Mesendoderm (in vitro differentiated cells): ENCODE measurements at regions not wholly inside any gene's neighbourhood (a gene's known extent, or its start where the extent isn't known, plus 50 kb on each side); places are given as distances from the start of the nearest gene placed in this dataset.

Experiments used
- DNase-seq: peaks from one replicate; pipeline ENCODE4 v3.0.0; 2013
- H2AK5ac ChIP-seq: 2 replicates; pipeline ENCODE4 v1.6.1; 2013; ENCODE audit warnings: low read length, inconsistent platforms
- H2BK120ac ChIP-seq: 2 replicates; pipeline ENCODE4 v1.6.1; 2013; ENCODE audit warnings: low read depth, mild to moderate bottlenecking, low read length, moderate library complexity, mixed read lengths
- H2BK15ac ChIP-seq: replicated peaks from 2 replicates; pipeline ENCODE4 v1.6.1; 2013; ENCODE audit warnings: low read depth, mild to moderate bottlenecking, moderate library complexity
- H2BK5ac ChIP-seq: 2 replicates; pipeline ENCODE4 v1.6.1; 2013; ENCODE audit warnings: low read length, inconsistent platforms
- H3K18ac ChIP-seq: 2 replicates; pipeline ENCODE4 v1.6.1; 2013; ENCODE audit warnings: mild to moderate bottlenecking, low read length, mixed read lengths
- H3K23ac ChIP-seq: one replicate; pipeline ENCODE4 v1.6.1; 2013; ENCODE audit warnings: low read length
- H3K27ac ChIP-seq: 2 replicates; pipeline ENCODE4 v1.5.1; 2013; ENCODE audit warnings: low read depth, mild to moderate bottlenecking, inconsistent platforms, low read length, moderate library complexity
- H3K27me3 ChIP-seq: 2 replicates; pipeline ENCODE4 v1.6.1; 2013; ENCODE audit warnings: low read length, control low read depth, mild to moderate bottlenecking, inconsistent platforms; ENCODE audit not compliant: insufficient read depth, poor library complexity
- H3K36me3 ChIP-seq: 2 replicates; pipeline ENCODE4 v1.6.1; 2013; ENCODE audit warnings: low read length, inconsistent platforms; ENCODE audit not compliant: control insufficient read depth, insufficient read depth
- H3K4ac ChIP-seq: one replicate; pipeline ENCODE4 v1.6.1; 2013; ENCODE audit warnings: low read depth, mild to moderate bottlenecking, low read length, moderate library complexity
- H3K4me1 ChIP-seq: 2 replicates; pipeline ENCODE4 v1.6.1; 2013; ENCODE audit warnings: low read depth, low read length, inconsistent platforms; ENCODE audit not compliant: control insufficient read depth
- H3K4me2 ChIP-seq: 2 replicates; pipeline ENCODE4 v1.6.1; 2013; ENCODE audit warnings: low read length
- H3K4me3 ChIP-seq: 2 replicates; pipeline ENCODE4 v1.5.1; 2013; ENCODE audit warnings: mild to moderate bottlenecking, low read length
- H3K56ac ChIP-seq: one replicate; pipeline ENCODE4 v1.6.1; 2013; ENCODE audit warnings: low read length
- H3K79me1 ChIP-seq: 2 replicates; pipeline ENCODE4 v1.6.1; 2013; ENCODE audit warnings: low read length, inconsistent platforms
- H3K79me2 ChIP-seq: 2 replicates; pipeline ENCODE4 v1.6.1; 2013; ENCODE audit warnings: mild to moderate bottlenecking, low read length; ENCODE audit not compliant: control insufficient read depth, insufficient read depth
- H3K9ac ChIP-seq: 2 replicates; pipeline ENCODE4 v1.6.1; 2013; ENCODE audit warnings: low read length, inconsistent platforms
- H4K5ac ChIP-seq: one replicate; pipeline ENCODE4 v1.6.1; 2013; ENCODE audit warnings: low read length
- H4K8ac ChIP-seq: one replicate; pipeline ENCODE4 v1.6.1; 2013; ENCODE audit warnings: low read depth, mild to moderate bottlenecking, control low read depth, low read length, moderate library complexity
- WGBS: extraction: QIAGEN DNeasy Blood & Tissue Kit; methylation state at CpG from one replicate; pipeline ENCODE4 v1.1.7; 2013; ENCODE audit warnings: low lambda C conversion rate, missing lambda C conversion rate; ENCODE audit not compliant: insufficient coverage; ENCODE audit errors: extremely low coverage; 5-methylcytosine and 5-hydroxymethylcytosine counted together

DNA sequence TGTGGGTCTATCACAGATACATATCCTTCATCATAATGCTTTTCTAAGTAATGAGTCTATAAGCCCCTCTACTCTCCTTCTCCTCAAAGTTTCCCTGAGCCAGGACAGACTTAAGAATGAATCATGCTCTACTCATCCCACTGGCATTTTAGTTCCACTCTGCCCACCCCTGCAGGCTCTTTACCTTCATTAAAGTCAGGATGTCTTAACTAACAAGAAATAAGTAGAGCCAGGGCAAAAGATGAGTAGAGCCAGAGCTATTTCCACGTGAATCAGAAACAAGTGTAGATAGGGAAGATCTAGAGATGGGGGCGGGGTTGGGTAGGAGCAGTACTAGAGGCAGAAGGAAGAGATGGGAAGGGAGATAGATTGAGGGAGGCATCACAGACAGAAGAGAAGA lies 790.5 kb downstream of the RNF144A start:
- no peak overlapping the region for H2BK5ac ChIP-seq
- H2BK120ac ChIP-seq = no peak overlapping the region
- H3K4ac ChIP-seq = no peak overlapping the region
- no peak overlapping the region for H3K27ac ChIP-seq
- no peak overlapping the region for H4K5ac ChIP-seq
- H3K56ac ChIP-seq = no peak overlapping the region
- no peak overlapping the region for H2BK15ac ChIP-seq
- H3K4me2 ChIP-seq = no peak overlapping the region
- H2AK5ac ChIP-seq = no peak overlapping the region
- no peak overlapping the region for H3K4me3 ChIP-seq
- no peaks in the 10 kb centered on the region for H3K79me2 ChIP-seq
- no peak overlapping the region for H3K9ac ChIP-seq
- DNase-seq = peak; percentile 35
- peaks cover 3% of the 10 kb centered on the region for H3K4me1 ChIP-seq
- no peak overlapping the region for H3K23ac ChIP-seq
- no peak overlapping the region for H4K8ac ChIP-seq
- WGBS = no CpG with 5 or more reads among the region's 2 CpGs
- no peaks in the 10 kb centered on the region for H3K27me3 ChIP-seq
- no peak overlapping the region for H3K18ac ChIP-seq
- no peaks in the 10 kb centered on the region for H3K36me3 ChIP-seq
- no peaks in the 10 kb centered on the region for H3K79me1 ChIP-seq

- Histone ChIP-seq H3K27ac (no peak overlapping the region), H3K36me3 (no peaks in the 10 kb centered on the region), H3K18ac (no peak overlapping the region), H3K79me1 (no peaks in the 10 kb centered on the region), H3K4me2 (no peak overlapping the region), H3K4ac (no peak overlapping the region), H3K27me3 (no peaks in the 10 kb centered on the region), H3K4me1 (no peaks in the 10 kb centered on the region), H2BK15ac (no peak overlapping the region), H3K23ac (no peak overlapping the region), H4K5ac (no peak overlapping the region), H2BK5ac (no peak overlapping the region), H3K4me3 (no peak overlapping the region), H2BK120ac (no peak overlapping the region), H2AK5ac (no peak overlapping the region), H3K79me2 (no peaks in the 10 kb centered on the region), H4K8ac (no peak overlapping the region), H3K56ac (no peak overlapping the region), H3K9ac (no peak overlapping the region)
- no CpG with 5 or more reads among the region's 5 CpGs for WGBS
- no peak for DNase-seq
Measured at GRCh38 chr2:7709907-7710306, 792.7 kb downstream of the RNF144A start.

GRCh38 chr2:7711167-7711566 lies 794.0 kb downstream of the RNF144A start:
- Histone ChIP-seq H3K79me2 (no peaks in the 10 kb centered on the region), H2AK5ac (no peak overlapping the region), H3K9ac (no peak overlapping the region), H3K27me3 (no peaks in the 10 kb centered on the region), H3K23ac (no peak overlapping the region), H2BK5ac (no peak overlapping the region), H4K8ac (no peak overlapping the region), H3K4ac (no peak overlapping the region), H3K79me1 (no peaks in the 10 kb centered on the region), H3K36me3 (no peaks in the 10 kb centered on the region), H4K5ac (no peak overlapping the region), H3K4me2 (no peak overlapping the region), H3K27ac (no peak overlapping the region), H3K4me1 (no peaks in the 10 kb centered on the region), H3K4me3 (no peak overlapping the region), H2BK120ac (no peak overlapping the region), H3K18ac (no peak overlapping the region), H3K56ac (no peak overlapping the region), H2BK15ac (no peak overlapping the region)
- DNase-seq = no peak

GRCh38 chr2:7719876-7720275 lies 802.7 kb downstream of the RNF144A start:
- no peak overlapping the region for H3K4me2 ChIP-seq

DNA sequence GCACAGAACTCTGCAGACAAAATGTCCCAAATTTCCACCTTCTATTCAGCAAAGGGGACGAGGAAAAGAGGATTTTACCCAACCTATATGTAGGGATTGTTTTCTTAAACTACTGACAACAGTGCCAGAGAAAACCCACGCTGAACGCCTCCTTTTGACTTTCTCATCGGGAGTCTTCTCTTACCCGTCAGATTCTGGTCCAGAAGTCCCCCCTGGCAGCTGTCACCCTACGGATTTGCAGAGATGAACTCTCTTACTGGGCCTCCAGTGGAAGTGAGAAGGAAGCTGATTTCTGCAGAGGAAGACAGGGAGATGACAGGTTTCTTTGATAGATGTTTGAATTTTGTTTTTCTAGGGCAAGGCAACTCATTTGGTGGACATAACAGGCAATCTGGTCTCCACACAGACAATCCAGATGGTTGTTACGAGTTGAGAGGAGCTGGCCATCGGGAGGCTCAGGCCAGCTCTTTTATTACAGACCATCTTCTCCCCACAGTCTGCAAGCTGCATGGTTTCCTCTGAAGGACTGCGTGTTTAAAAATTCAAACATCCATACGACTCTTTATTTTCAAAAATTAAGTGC lies 804.3 kb downstream of the RNF144A start:
- Histone ChIP-seq H3K79me2 (no peaks in the 10 kb centered on the region), H3K4ac (no peak overlapping the region), H3K9ac (no peak overlapping the region), H3K4me1 (peaks cover 6% of the 10 kb centered on the region), H4K8ac (no peak overlapping the region), H3K18ac (peak overlapping the region; percentile 31), H3K27me3 (no peaks in the 10 kb centered on the region), H3K4me2 (no peak overlapping the region), H4K5ac (no peak overlapping the region), H2BK120ac (peak overlapping the region; percentile 8), H3K4me3 (no peak overlapping the region), H2BK5ac (no peak overlapping the region), H3K56ac (no peak overlapping the region), H3K27ac (no peak overlapping the region), H2BK15ac (no peak overlapping the region), H2AK5ac (no peak overlapping the region), H3K79me1 (no peaks in the 10 kb centered on the region), H3K23ac (no peak overlapping the region), H3K36me3 (no peaks in the 10 kb centered on the region)
- DNase-seq = no peak
- no CpG with 5 or more reads among the region's 10 CpGs for WGBS

More at GRCh38 chr2:7719876-7720275, 802.7 kb downstream of the RNF144A start:
- no peak overlapping the region for H2BK15ac ChIP-seq
- DNase-seq = no peak
- H3K79me1 ChIP-seq = no peaks in the 10 kb centered on the region
- peak overlapping the region; percentile 14 for H4K8ac ChIP-seq
- no peak overlapping the region for H3K27ac ChIP-seq
- H3K27me3 ChIP-seq = no peaks in the 10 kb centered on the region
- no peak overlapping the region for H4K5ac ChIP-seq
- H3K36me3 ChIP-seq = no peaks in the 10 kb centered on the region
- no peak overlapping the region for H3K9ac ChIP-seq
- no peak overlapping the region for H3K23ac ChIP-seq
- H3K4ac ChIP-seq = no peak overlapping the region
- no peaks in the 10 kb centered on the region for H3K79me2 ChIP-seq
- no peak overlapping the region for H2BK120ac ChIP-seq
- WGBS = no CpG with 5 or more reads among the region's 2 CpGs
- H3K4me3 ChIP-seq = no peak overlapping the region
- no peak overlapping the region for H2BK5ac ChIP-seq
- H3K56ac ChIP-seq = no peak overlapping the region
- H3K18ac ChIP-seq = no peak overlapping the region
- H2AK5ac ChIP-seq = no peak overlapping the region
- H3K4me1 ChIP-seq = no peaks in the 10 kb centered on the region

- Histone ChIP-seq H3K4me1 (peaks cover 6% of the 10 kb centered on the region), H3K27ac (no peak overlapping the region), H3K79me1 (no peaks in the 10 kb centered on the region), H3K56ac (no peak overlapping the region), H3K79me2 (no peaks in the 10 kb centered on the region), H3K4me2 (no peak overlapping the region), H3K9ac (no peak overlapping the region), H2BK15ac (no peak overlapping the region), H3K4ac (no peak overlapping the region), H2BK120ac (no peak overlapping the region), H3K36me3 (no peaks in the 10 kb centered on the region), H3K23ac (no peak overlapping the region), H4K8ac (no peak overlapping the region), H3K27me3 (no peaks in the 10 kb centered on the region), H3K18ac (no peak overlapping the region), H3K4me3 (no peak overlapping the region), H4K5ac (no peak overlapping the region), H2BK5ac (no peak overlapping the region), H2AK5ac (no peak overlapping the region)
- no CpG with 5 or more reads among the region's 13 CpGs for WGBS
- no peak for DNase-seq
Measured at GRCh38 chr2:7722212-7722910, 805.1 kb downstream of the RNF144A start.
